OCI-LY3 (cell line): ENCODE measurements at regions not wholly inside any gene's neighbourhood (a gene's known extent, or its start where the extent isn't known, plus 50 kb on each side); places are given as distances from the start of the nearest gene placed in this dataset.
"Not testable (repeated sequence)": the region's sequence is repeated elsewhere in the genome, so short reads cannot be mapped to it uniquely, and the experiment has no call there.

Source experiments
- CTCF ChIP-seq: fragments of 200-600, 300-600 bp; sonication (generic); IDR thresholded peaks from 2 replicates; pipeline ENCODE4 v1.5.1; 2014; ENCODE audit warnings: antibody characterized with exemption, low read length, low read depth
- EZH2phosphoT487 ChIP-seq: fragments of 200-600 bp; shearing (Covaris generic); IDR thresholded peaks from 2 replicates; pipeline ENCODE4 v1.6.1; 2018; ENCODE audit warnings: antibody characterized with exemption, mixed run types, low read depth

DNA sequence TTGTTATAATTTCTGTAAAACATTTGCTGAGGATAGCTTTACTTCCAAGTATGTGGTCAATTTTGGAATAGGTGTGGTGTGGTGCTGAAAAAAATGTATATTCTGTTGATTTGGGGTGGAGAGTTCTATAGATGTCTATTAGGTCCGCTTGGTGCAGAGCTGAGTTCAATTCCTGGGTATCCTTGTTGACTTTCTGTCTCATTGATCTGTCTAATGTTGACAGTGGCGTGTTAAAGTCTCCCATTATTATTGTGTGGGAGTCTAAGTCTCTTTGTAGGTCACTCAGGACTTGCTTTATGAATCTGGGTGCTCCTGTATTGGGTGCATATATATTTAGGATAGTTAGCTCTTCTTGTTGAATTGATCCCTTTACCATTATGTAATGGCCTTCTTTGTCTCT is 56.4 kb upstream of the EHBP1 start:
- TF ChIP-seq CTCF, EZH2phosphoT487: not testable (repeated sequence)
